PC-3 (cell line): ENCODE measurements at regions not wholly inside any gene's neighbourhood (a gene's known extent, or its start where the extent isn't known, plus 50 kb on each side); places are given as distances from the start of the nearest gene placed in this dataset.

Experiments
- ATAC-seq: fragments of 200-7000 bp; cut with Tn5 transposase; 2 replicates; pipeline ENCODE4 v1.9.1; 2020; ENCODE audit warnings: mild to moderate bottlenecking, moderate library complexity
- BruUV-seq: library from RNA; stranded (reverse); fragments of 400-500 nt; replicated peaks from 2 replicates; lab custom pipeline; 2021; lab: Mats Ljungman, UMichigan
- CTCF ChIA-PET: fragments of 300-600 bp; sonication (Branson Sonifier 250); formaldehyde crosslinking; loops from one replicate; lab custom pipeline; 2022; ENCODE audit warnings: antibody characterized with exemption; lab: Charles Lee
- POLR2A ChIA-PET: fragments of 300-600 bp; sonication (Branson Sonifier 250); formaldehyde crosslinking; loops from one replicate; lab custom pipeline; 2022; ENCODE audit warnings: antibody characterized with exemption; ENCODE audit not compliant: unreplicated experiment; lab: Charles Lee
- DNase-seq: peaks from one replicate; pipeline ENCODE4 v3.0.0-alpha.2; 2015
- H2AFZ ChIP-seq: fragments of 300-600 bp; sonication (generic); 2 replicates; pipeline ENCODE4 v1.6.0; 2016; ENCODE audit warnings: antibody characterized with exemption, low read length
- H3F3A ChIP-seq: fragments of 300-600 bp; sonication (generic); one replicate; pipeline ENCODE4 v1.6.0; 2017; ENCODE audit warnings: antibody characterized with exemption, low read length, control low read depth, mild to moderate bottlenecking; ENCODE audit not compliant: unreplicated experiment
- H3K27ac ChIP-seq: fragments of 300-600 bp; sonication (generic); 2 replicates; pipeline ENCODE4 v1.5.1; 2016; ENCODE audit warnings: mild to moderate bottlenecking, low read length
- H3K27me3 ChIP-seq: fragments of 300-600 bp; sonication (generic); 2 replicates; pipeline ENCODE4 v1.6.1; 2016; ENCODE audit warnings: low read length, mixed read lengths
- H3K36me3 ChIP-seq: fragments of 300-600 bp; sonication (generic); 2 replicates; pipeline ENCODE4 v1.6.1; 2016; ENCODE audit warnings: low read depth, mixed run types, low read length, mixed read lengths
- H3K4me1 ChIP-seq: fragments of 300-600 bp; sonication (generic); 2 replicates; pipeline ENCODE4 v1.5.1; 2016; ENCODE audit warnings: low read length; ENCODE audit not compliant: insufficient read depth
- H3K4me2 ChIP-seq: fragments of 300-600 bp; sonication (generic); 2 replicates; pipeline ENCODE4 v1.6.0; 2016; ENCODE audit warnings: low read length
- H3K4me3 ChIP-seq: fragments of 300-600 bp; sonication (generic); 2 replicates; pipeline ENCODE4 v1.5.1; 2016; ENCODE audit warnings: mild to moderate bottlenecking, low read length, mixed read lengths
- H3K79me2 ChIP-seq: fragments of 300-600 bp; sonication (generic); 2 replicates; pipeline ENCODE4 v1.6.1; 2017; ENCODE audit warnings: low read length, mixed read lengths
- H3K9ac ChIP-seq: fragments of 300-600 bp; sonication (generic); 2 replicates; pipeline ENCODE4 v1.6.0; 2016; ENCODE audit warnings: mild to moderate bottlenecking, low read length
- H3K9me2 ChIP-seq: fragments of 300-600 bp; sonication (generic); replicated peaks from 2 replicates; pipeline ENCODE4 v1.6.1; 2016; ENCODE audit warnings: mixed run types, low read length, mixed read lengths
- H3K9me3 ChIP-seq: fragments of 300-600 bp; sonication (generic); 2 replicates; pipeline ENCODE4 v1.6.1; 2016; ENCODE audit warnings: low read length, mixed read lengths
- H4K20me1 ChIP-seq: fragments of 300-600 bp; sonication (generic); 2 replicates; pipeline ENCODE4 v1.6.1; 2016; ENCODE audit warnings: low read length, mixed read lengths
- CTCF ChIP-seq: fragments of 300-600 bp; sonication (generic); conservative IDR thresholded peaks from 2 replicates; pipeline ENCODE4 v1.5.1; 2017; ENCODE audit warnings: antibody characterized with exemption, low read depth, mild to moderate bottlenecking, low read length
- EZH2 ChIP-seq: fragments of 300-600 bp; sonication (generic); IDR thresholded peaks from one replicate; pipeline ENCODE4 v1.6.1; 2017; ENCODE audit warnings: antibody characterized with exemption, mild to moderate bottlenecking, low read length; ENCODE audit not compliant: unreplicated experiment
- EZH2phosphoT487 ChIP-seq: fragments of 300-600 bp; sonication (generic); IDR thresholded peaks from 2 replicates; pipeline ENCODE4 v1.6.1; 2018; ENCODE audit warnings: mild to moderate bottlenecking, antibody characterized with exemption, low read length, borderline replicate concordance
- intact Hi-C: fragments of 100-400 bp; cut with micrococcal nuclease; formaldehyde crosslinking; loops from 2 replicates; pipeline ENCODE4 v1.9.0; 2023

- Histone ChIP-seq H3K4me3 (no peak overlapping the region), H3K36me3 (0 out of 2 replicates have a peak, but pooled peaks cover 5% of the 10 kb centered on the region), H4K20me1 (no peaks in the 10 kb centered on the region), H2AFZ (no peak overlapping the region), H3F3A (no peaks in the 10 kb centered on the region), H3K27ac (no peak overlapping the region), H3K9ac (no peak overlapping the region), H3K79me2 (no peaks in the 10 kb centered on the region), H3K27me3 (no peaks in the 10 kb centered on the region), H3K9me2 (no peaks in the 10 kb centered on the region), H3K4me2 (no peak overlapping the region), H3K9me3 (peaks cover 9% of the 10 kb centered on the region; the same call in 1 of the 2 replicates), H3K4me1 (no peaks in the 10 kb centered on the region)
- DNase-seq, result no peak
- TF ChIP-seq CTCF (no peak), EZH2phosphoT487 (no peak), EZH2 (no peak)
- intact Hi-C loops, result no loop called here
- ChIA-PET POLR2A (no interaction called here), CTCF (no interaction called here)
- ATAC-seq, result no peak
- no TSS peak for BruUV-seq
Measured at GRCh38 chr3:105304487-105304886, 62.2 kb upstream of the ALCAM start.

GRCh38 chr3:105315144-105315543 is 51.6 kb upstream of the ALCAM start:
- Histone ChIP-seq H3K27ac (no peak overlapping the region), H3K27me3 (no peaks in the 10 kb centered on the region), H4K20me1 (no peaks in the 10 kb centered on the region), H3K4me1 (no peaks in the 10 kb centered on the region), H3K9me2 (no peaks in the 10 kb centered on the region), H3K9me3 (no peaks in the 10 kb centered on the region), H3K9ac (no peak overlapping the region), H3K36me3 (no peaks in the 10 kb centered on the region), H3K4me3 (no peak overlapping the region), H3F3A (no peaks in the 10 kb centered on the region), H2AFZ (no peak overlapping the region), H3K79me2 (no peaks in the 10 kb centered on the region), H3K4me2 (no peak overlapping the region)
- ATAC-seq (no peak), DNase-seq (no peak)
- intact Hi-C loops, result no loop called here
- POLR2A ChIA-PET, result interaction anchor here (0.6 kb wide), 1 partner anchor 583 kb away, joined by 6 read pairs; no protein-coding TSS in a partner anchor
- BruUV-seq, result no TSS peak
- CTCF ChIA-PET, result no interaction called here
- TF ChIP-seq EZH2phosphoT487 (no peak), CTCF (no peak), EZH2 (no peak)

GRCh38 chr3:105315815-105316214 is 50.9 kb upstream of the ALCAM start:
- Histone ChIP-seq H3K36me3 (no peaks in the 10 kb centered on the region), H3K79me2 (no peaks in the 10 kb centered on the region), H3K9me2 (no peaks in the 10 kb centered on the region), H3K4me1 (no peaks in the 10 kb centered on the region), H3F3A (no peaks in the 10 kb centered on the region), H3K27ac (no peak overlapping the region), H4K20me1 (no peaks in the 10 kb centered on the region), H3K9ac (no peak overlapping the region), H3K4me2 (no peak overlapping the region), H3K27me3 (no peaks in the 10 kb centered on the region), H3K4me3 (no peak overlapping the region), H2AFZ (no peak overlapping the region), H3K9me3 (no peaks in the 10 kb centered on the region)
- CTCF ChIA-PET, result no interaction called here
- POLR2A ChIA-PET, result no interaction called here
- no TSS peak for BruUV-seq
- intact Hi-C loops, result no loop called here
- TF ChIP-seq CTCF, result no peak
- TF ChIP-seq EZH2, result no peak
- no peak for TF ChIP-seq EZH2phosphoT487
- ATAC-seq, result no peak
- no peak for DNase-seq
